Suppressor macrophage treated with lipopolysaccharide for 4 hours (primary cell): ENCODE measurements at regions not wholly inside any gene's neighbourhood (a gene's known extent, or its start where the extent isn't known, plus 50 kb on each side); places are given as distances from the start of the nearest gene placed in this dataset.

Experiments
- DNase-seq: peaks from one replicate; pipeline ENCODE4 v3.0.0-alpha.2; 2020

- DNase-seq = no peak
These were observed 294.6 kb downstream of the RPLP1 start for GRCh38 chr15:69747193-69747592.

- DNase-seq = no peak
These were observed 295.5 kb downstream of the RPLP1 start for GRCh38 chr15:69748131-69748530.

GRCh38 chr15:69748576-69749185, 296.1 kb downstream of the RPLP1 start:
- peak; percentile 22 for DNase-seq

GRCh38 chr15:69749274-69749673, 296.7 kb downstream of the RPLP1 start:
- no peak for DNase-seq

GRCh38 chr15:69749797-69750196, 297.2 kb downstream of the RPLP1 start:
- DNase-seq = no peak

GRCh38 chr15:69750253-69750652, 297.6 kb downstream of the RPLP1 start:
- DNase-seq = no peak

GRCh38 chr15:69751147-69751546, 298.5 kb downstream of the RPLP1 start:
- no peak for DNase-seq

GRCh38 chr15:69751566-69751965, 298.9 kb downstream of the RPLP1 start:
- DNase-seq = no peak

GRCh38 chr15:69753867-69754266, 301.2 kb downstream of the RPLP1 start:
- DNase-seq = no peak

GRCh38 chr15:69754313-69754712, 301.7 kb downstream of the RPLP1 start:
- no peak for DNase-seq

- peak; percentile 63 for DNase-seq
These were observed 303.1 kb downstream of the RPLP1 start for GRCh38 chr15:69755551-69756310.

GRCh38 chr15:69756440-69756839, 303.8 kb downstream of the RPLP1 start:
- DNase-seq = no peak

GRCh38 chr15:69757186-69757585, 304.6 kb downstream of the RPLP1 start:
- no peak for DNase-seq

GRCh38 chr15:69758291-69758771, 305.7 kb downstream of the RPLP1 start:
- DNase-seq = no peak

- DNase-seq = peak; percentile 40
These were observed 306.5 kb downstream of the RPLP1 start for GRCh38 chr15:69758810-69759790.

GRCh38 chr15:69760258-69760845, 307.7 kb downstream of the RPLP1 start:
- peak; percentile 89 for DNase-seq

- peak; percentile 97 for DNase-seq
These were observed 308.4 kb downstream of the RPLP1 start for GRCh38 chr15:69760890-69761568.

- DNase-seq = no peak
These were observed 309.9 kb downstream of the RPLP1 start for GRCh38 chr15:69762373-69763148.

GRCh38 chr15:69763831-69764230, 311.2 kb downstream of the RPLP1 start:
- no peak for DNase-seq

GRCh38 chr15:69766156-69766555, 313.5 kb downstream of the RPLP1 start:
- DNase-seq = no peak

- peak; percentile 47 for DNase-seq
These were observed 314.6 kb downstream of the RPLP1 start for GRCh38 chr15:69767191-69767590.
